ENCODE measurements at regions not wholly inside any gene's neighbourhood (a gene's known extent, or its start where the extent isn't known, plus 50 kb on each side); places are given as distances from the start of the nearest gene placed in this dataset.
A peak's percentile ranks its signal among the peaks of the same experiment; 100 is the strongest.
"Not testable (repeated sequence)": the region's sequence is repeated elsewhere in the genome, so short reads cannot be mapped to it uniquely, and the experiment has no call there.

DNA sequence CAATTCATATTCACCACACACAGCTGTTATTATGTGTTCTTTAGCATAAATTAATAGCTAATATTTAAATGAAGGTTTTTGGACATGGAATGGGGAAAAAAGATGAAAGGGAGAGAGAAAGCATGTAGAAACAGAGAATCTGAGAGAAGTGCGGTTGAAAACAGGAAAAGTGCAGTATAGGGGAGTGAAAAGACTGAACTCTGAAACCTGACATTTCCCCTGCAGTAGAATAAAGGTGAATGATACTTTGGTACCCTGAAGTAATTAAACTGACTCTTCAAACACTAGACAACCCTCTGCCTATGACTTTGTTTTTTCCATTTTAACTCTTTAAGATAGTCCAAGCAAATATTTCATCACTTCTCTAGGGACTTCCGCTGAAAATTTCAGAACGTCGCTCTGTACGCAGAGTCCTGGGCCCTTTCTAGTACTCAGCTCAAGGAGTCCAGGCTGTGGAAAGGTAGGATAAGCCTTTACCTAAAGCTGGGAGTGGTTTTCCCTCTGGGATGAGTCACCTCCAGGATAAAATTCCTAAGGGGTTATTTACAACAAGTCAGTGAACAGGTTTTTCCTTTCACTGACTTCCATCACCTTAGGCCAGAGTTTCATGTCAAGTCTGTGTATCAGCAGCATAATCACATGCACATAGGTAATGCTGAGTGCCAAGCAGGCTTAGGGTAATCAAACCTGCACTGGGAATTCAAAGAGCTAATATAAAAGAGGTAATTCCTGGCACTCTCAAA lies 614.5 kb downstream of the PKHD1 start:
- no peak for DNase-seq

DNA sequence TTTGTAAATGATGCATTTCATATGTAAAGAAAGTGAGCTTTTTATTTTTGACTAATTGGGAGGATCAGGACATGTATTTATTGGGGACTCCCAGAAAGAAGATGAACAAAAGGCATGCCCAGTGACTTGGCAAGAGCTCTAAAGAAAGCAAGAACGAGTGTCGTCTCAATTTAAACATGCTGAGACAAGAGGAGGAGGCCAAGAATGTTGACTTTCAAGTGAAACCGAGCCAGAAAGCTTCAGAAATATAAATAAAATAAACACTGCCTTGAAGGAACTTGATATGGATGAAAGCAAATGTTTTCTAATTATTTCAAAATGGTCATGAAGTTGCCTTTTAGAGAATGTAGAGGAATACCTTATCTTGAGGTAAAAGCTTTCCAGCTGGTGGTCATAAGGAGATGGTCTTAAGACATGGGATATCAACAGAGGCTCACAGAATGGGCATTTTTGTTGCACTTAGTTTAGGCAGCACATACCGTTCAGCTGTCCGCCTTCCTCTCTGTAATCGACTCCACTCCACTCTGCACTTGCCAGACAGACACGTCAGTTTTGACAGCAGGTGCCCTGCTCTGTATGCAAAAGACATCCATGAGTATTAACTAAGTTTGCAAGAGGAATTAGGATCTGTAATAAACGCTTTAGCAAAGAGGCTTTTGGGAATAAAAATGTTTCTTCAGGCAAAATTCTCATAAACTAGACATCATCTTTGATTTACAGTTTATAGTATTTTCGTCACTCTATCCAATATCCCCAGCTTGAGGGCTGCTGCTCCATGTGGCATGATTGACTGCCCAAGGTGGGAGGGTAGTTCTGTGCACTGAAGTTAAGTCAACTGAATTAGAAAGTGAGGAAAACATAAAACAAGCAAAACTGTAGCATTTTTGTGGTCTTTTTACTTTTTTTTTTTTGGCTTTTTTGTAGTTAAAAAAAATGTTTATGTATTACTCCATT lies 613.1 kb downstream of the PKHD1 start:
- peak in 2 of 3 donors; percentile 3 to 16 for DNase-seq

DNA sequence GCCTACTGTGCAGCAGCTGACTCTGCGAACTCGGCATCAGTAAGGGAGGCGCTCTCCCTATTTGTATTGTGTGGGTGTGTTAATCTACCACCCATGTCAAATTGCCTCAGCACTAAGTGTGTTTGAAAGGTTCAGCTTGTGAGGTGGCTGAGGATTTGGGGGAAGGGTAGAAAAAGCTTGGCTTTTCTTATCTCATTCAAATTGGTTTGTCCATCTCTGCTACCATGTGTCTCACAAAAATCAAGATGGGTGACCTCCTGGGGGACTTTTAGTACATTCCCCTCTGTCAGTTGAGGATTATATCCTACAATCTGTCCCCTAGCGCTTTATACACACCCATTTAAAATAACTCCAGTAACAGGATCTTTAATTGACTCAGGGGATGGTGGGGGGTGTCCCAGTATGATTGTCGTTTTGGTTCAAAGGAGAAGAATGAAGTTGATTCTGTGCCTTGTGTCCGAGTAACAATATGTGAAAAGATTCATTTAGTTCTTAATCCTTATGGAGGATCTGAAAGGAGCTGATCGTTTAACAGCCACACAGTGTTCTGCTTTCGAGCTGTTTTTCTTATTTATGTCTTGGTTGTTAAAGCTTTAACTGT lies 609.6 kb downstream of the PKHD1 start:
- no peak for DNase-seq

DNA sequence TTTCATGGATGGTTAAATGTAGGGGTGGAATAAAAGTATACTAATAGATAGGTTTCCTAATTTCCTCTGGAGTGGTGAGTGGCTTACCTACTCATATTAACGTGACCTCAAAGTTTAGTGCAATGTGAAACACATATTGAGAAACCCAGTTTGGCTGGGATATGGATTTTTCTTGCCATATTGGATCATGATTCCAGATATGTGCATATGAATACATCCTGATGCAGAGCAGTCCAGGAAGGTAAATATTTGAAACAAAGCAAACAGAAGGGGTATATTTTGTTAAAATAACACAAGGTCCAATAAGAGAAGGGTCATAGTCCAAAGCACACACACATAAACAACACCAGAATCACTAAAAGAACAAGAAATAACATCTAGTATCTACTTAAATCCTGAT lies 608.1 kb downstream of the PKHD1 start:
- DNase-seq = no peak

DNA sequence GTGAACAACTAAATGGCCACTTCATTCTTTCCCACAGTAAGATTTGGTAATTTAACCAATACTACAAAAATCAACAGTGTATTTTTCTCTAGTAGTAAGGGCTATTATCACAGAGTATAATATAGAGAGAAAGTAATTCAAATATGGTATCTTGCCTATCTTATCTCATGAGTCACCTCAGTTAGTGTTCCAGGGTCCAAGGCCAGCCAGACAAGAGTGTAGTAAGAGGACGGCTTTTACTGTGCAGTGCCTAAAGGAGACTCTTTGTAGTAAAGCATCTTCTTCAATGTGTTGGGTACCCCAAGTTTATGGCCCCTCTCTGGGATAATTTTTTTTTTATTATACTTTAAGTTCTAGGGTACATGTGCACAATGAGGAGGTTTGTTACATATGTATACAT lies 607.4 kb downstream of the PKHD1 start:
- no peak for DNase-seq

DNA sequence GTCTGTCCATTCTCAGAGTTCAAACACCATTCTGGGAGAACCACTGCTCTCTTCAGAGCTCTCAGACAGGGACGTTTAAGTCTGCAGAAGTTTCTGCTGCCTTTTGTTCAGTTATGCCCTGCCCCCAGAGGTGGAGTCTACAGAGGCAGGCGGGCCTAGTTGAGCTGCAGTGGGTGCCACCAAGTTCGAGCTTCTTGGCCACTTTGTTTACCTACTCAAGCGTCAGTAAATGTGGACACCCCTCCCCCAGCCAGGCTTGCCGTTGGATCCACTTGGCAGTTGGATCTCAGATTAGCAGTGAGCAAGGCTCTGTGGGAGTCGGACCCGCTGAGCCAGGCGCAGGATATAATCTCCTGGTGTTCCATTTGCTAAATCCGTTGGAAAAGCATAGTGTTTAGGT lies 601.5 kb downstream of the PKHD1 start:
- not testable (repeated sequence) for DNase-seq

DNA sequence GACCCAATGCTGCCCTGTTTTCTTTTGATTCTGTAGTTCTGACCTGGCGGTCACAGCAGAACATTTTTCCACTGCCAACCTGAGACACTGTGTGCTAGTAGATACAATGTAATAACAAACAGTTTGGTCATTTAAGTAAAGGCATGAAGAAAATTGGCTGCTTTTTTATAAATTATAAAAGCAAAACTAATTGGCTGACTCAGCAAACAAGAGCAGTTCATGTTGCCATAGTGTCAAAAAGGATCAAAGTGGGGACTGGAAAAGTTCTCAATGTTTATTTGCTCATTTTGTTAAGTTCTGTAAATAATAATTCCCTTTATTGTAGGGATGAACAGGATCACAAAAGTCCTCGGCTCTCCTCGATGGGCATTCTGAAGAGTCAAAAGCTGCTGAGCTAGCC lies 599.5 kb downstream of the PKHD1 start:
- no peak for DNase-seq

DNA sequence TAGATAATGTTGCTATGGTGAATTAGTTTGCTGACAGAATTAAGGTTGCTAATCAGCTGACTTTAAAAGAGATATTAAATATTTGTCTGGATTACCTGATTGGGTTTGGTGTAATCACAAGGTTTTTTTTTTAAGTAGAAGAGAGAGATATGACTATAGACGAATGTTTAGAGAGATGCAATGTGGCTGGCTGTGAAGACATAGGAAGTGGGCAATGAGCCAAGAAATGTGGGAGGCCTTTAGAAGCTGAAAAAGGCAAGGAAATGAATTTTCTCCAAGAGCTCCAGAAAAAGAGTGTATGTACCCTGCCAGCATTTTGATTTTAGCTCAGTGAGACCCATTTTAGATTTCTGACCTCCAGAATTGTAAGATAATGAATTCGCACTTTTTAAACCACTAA lies 598.3 kb downstream of the PKHD1 start:
- no peak for DNase-seq

DNA sequence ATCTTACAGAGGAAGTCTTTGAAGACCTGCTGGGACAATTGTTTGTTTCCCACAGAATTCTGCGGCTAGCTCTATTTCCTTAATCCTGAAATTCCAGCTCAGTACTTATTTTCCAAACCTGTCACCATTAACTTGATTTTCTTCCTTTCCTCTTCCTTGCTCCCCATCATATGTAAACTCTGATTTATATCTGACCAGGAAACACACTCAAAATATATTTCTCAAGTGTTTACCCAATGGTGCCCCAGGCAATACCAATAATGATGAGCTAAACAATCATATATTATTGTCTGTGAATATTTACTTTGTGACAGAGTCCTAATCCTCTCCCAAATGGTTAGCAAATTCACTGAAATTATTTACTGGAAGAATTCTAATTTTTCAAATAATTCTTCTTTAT lies 597.3 kb downstream of the PKHD1 start:
- DNase-seq = no peak

DNA sequence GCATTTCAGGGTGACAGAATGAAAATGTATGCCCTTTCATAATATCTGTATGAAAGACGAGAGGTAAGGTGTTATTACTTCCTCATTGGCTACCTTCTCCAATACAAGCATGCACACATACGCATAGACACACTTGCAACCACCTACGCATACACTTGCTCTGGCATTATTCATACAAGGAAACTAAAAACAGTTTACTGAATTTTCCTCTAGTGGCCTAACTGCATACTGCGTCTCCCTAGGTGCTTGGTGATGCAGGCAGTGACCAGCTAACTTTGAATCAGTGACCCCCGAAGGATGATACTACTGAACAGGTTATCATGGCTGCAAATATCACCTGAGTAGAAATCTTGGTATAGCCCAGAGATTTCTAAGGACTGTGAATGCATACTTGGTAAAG lies 593.1 kb downstream of the PKHD1 start:
- no peak for DNase-seq

DNA sequence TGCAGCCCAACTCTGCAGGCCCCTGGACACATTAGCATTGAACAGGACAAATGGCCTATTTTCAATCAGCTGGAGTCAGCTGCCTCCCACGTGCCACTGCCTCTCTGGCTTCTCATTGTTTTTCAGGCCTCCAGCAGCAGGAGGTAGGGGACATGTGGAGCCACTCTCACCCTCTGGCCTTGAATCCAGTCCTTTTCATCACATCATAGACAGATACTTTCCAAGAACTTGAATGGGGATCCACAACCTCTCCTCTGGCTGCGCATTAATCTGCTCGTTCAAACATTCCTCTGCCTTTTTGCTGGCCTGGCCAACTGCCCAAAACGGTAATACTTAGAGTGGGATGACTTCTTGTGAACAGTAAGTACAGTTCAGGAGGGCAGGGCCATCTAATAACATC lies 592.3 kb downstream of the PKHD1 start:
- peak in 1 of 3 donors; percentile 32 for DNase-seq

DNA sequence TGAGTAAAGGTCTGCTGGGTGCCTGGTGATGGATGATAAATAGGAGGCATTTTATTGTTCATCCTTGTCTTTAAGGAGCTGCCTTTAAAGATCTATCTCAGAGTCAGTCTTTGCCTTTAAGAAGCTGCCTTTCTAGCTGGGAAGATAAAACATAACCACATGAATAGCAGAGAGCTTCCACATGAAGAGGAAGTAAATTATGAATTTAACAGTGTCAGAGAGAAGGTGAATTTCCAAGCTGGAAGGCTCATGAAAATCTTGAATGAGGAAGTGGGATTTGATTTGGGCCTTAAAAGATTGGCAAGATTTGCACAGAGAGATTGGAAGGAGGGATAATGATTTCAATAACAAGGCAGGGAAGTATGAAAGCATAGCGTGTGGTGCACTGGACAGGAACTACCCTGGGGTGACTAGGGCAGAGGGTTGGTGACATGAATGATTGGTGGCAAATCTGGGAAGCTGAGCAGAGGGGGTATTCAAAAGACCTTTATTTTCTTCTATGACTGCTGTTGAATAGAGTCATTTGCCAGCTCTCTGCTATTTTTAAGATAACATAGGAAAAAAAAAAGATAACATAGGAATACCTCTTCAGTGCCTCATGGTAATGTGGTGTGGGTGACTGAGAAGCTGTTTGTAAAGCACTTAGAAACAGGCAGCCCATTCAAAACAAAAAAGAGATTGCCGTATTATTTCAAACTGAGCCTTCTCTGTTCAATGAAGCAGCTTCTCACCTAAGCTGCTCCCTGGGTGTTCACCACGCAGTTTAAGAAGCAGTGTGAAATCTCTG lies 591.6 kb downstream of the PKHD1 start:
- DNase-seq = no peak

DNA sequence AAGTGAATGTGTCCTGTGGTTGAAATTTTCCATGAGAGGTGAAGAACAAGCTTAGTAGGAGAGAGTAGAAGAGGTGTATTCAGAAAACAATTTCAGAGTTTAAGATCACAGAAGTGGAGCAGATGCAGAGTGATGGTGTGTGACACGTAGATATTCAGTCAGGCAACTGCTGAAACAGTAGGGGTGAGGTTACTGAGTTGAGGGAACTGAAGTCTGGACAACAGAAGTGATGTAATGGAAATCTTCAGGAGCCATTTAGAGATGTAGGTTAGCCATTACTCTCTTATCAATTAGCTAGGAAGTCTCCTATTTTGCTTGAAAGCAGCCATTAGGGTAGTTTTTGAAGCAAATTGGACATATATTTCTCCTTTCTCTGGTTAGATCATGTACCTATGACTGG lies 584.4 kb downstream of the PKHD1 start:
- no peak for DNase-seq

DNA sequence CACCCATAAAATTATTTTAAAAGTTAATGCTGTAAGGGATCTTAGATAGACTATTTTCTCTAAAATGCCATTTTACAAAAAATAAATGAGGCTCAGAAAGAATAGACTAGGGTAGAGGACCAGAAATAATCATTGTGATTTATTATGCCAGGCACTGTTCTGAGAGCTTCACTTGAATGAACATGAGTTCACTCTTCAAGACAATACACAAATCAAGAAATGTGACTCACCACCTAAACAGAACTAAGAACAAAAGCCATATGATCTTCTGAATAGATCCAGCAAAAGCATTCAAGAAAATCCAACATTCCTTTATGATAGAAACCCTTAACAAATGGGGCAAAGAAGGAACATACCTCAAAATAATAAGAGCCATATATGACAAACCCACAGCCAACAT lies 582.0 kb downstream of the PKHD1 start:
- no peak for DNase-seq

DNA sequence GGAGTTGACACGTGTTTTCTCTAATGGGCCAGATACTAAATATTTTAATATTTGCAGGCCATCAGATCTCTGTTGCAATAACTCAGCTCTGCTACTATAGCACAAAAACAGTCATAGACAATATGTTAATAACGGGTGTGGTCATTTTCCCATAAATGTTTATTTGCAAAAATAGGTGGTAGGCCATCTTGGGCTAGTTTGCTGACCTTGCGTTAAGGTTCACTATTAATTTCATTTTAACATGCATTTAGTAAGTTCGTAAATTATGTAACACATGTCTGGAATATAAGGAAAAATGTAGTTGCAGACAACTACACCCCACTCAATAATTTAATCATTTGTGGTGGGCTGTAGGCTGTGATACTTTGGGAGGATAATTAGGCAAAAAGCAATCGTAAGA lies 577.8 kb downstream of the PKHD1 start:
- no peak for DNase-seq

DNA sequence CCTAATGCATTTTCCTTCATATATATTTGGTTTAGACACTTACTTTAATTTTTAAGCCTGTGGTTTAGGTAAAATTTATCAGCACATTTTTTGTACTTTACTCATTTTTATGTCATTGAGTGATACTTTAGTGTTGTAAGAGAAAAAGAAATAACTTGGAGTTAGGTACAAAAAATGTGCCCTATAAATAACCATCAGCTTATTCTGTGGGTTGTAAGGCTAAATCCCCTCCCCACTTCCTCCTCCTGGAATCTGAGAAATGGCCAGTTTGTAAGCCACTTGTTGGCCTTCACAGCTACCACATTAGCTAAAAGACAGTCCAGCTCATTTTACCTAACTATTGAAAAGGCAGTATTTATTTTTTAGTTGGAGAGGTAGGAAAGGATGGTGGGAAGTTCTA lies 576.3 kb downstream of the PKHD1 start:
- DNase-seq = no peak

DNA sequence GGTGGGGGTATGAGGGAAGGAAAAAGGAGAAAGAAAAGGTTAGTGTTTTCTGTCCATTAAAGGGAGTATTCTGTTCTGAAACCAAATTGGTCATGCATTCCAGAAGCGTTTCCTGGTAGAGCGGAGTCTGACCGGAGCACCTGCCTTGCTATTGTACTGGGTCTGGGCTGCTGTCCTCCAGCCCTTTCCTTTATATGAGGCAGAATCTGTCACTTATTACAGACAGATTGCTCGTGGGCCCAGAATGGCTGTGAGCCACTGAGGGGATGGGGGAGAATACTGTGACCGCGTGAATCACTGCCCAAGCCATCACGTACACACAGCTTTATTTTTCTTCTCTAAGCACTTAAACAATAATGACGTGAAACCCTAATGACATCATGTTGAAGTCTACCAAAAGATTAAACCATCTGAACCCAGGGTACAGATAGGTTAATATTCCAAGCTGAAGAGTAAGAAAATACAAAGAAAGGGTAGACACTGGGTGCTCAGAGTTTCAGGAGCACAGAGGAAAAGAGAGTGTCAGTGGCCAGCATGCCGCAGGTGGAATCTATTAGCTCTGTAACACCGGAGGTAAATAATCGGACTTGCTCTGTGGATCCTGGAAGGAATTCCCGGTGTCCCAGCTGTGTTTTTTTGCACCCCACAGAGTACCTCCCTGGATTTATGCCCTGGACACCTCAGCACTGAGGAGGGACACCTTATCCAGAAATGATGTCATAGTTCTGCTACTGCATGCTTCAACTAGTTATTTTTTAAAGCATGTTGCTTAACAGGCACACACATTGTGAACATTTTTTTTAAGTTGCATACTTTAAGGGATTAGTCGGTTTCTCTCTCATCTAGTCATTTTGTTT lies 573.3 kb downstream of the PKHD1 start:
- DNase-seq = peak in 2 of 3 donors; percentile 6 to 19

DNA sequence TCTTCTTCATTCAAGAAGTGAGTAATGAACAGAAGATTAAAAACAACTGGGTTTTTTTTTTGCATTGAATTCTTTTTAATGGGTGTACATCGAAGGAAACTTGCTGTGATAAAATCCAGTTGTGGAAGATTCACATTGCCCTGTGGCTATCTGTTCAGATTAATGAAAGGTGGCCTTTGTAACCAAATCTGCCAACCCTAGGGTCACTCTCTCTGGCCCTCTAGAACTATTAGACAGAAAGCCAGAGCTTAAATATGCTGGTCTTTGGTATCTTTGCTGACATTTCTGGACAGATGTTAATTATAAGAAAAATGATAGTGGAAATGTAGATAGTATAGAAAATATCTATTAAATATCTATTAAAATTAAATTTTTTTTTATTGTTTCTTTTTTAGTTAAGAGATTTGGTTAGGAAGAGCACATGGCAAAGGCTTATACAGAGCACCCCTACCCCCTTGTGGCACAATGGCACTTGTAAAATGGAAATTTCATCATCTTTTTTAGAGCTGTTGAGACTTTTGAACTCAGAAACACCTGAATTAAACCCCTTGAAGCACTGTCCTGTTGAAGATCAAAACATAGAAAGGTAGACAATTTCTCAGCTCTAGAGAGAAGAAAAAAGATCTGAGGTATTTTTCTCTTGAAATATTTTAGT lies 572.5 kb downstream of the PKHD1 start:
- no peak for DNase-seq

DNA sequence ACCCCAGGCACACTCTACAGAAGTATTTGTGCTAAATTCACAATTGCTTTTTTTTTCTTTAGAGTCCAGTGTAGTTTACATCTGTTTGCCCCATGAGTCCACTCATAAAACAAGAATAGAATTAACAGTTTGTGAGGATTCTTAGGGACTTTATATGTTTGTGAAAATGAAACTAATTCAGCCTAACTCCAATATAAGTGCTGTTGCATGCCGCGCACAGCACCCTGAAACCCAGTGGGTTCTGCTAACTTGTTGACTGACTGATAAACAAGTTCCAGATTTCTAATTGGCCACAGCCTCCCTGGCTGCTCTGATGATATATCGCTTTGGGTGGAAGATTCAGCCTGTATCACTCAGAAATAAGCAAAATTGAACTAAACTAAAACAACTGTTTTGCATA lies 561.4 kb downstream of the PKHD1 start:
- DNase-seq = no peak

DNA sequence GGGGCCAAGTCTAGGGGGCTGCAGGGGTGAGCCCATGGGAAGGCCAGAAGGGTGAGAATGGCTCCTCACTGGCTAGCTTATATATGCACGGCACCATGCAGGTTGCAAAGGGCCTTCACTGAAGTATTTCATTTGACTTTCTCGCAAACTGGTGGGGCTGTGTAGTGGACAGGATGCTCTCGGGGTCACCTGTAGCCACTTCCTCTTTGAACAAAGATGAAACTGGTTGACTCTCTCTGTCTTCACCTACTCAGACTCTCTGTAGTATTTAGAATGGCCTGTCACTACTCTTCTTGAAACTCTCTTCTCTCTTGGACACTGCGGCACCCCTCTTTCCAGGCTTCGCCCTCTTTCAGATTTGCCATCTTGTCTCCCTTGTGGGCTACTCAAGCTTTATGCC lies 560.5 kb downstream of the PKHD1 start:
- no peak for DNase-seq

All from muscle of back (tissue), 3 donors.